NCI-H82 (cell line): ENCODE measurements at regions not wholly inside any gene's neighbourhood (a gene's known extent, or its start where the extent isn't known, plus 50 kb on each side); places are given as distances from the start of the nearest gene placed in this dataset.
"Not testable (repeated sequence)": the region's sequence is repeated elsewhere in the genome, so short reads cannot be mapped to it uniquely, and the experiment has no call there.

Source experiments
- DNase-seq: peaks from one replicate; lab custom pipeline; 2025; lab: John Stamatoyannopoulos, UW

GRCh38 chr10:59037506-59037905 lies 138.9 kb upstream of the PHYHIPL start:
- DNase-seq, result no peak

- DNase-seq, result not testable (repeated sequence)
Observed at GRCh38 chr10:59043358-59043757, 133.1 kb upstream of the PHYHIPL start.

GRCh38 chr10:59047180-59047579 lies 129.3 kb upstream of the PHYHIPL start:
- DNase-seq, result peak; percentile 0

- DNase-seq, result no peak
Observed at GRCh38 chr10:59047957-59048618, 128.4 kb upstream of the PHYHIPL start.

- not testable (repeated sequence) for DNase-seq
Observed at GRCh38 chr10:59053502-59053901, 122.9 kb upstream of the PHYHIPL start.

GRCh38 chr10:59055045-59055444 lies 121.4 kb upstream of the PHYHIPL start:
- DNase-seq, result no peak

GRCh38 chr10:59057345-59057744 lies 119.1 kb upstream of the PHYHIPL start:
- no peak for DNase-seq

- DNase-seq, result no peak
Observed at GRCh38 chr10:59060852-59061251, 115.6 kb upstream of the PHYHIPL start.

- DNase-seq, result no peak
Observed at GRCh38 chr10:59063491-59063890, 113.0 kb upstream of the PHYHIPL start.

- DNase-seq, result no peak
Observed at GRCh38 chr10:59064080-59064692, 112.3 kb upstream of the PHYHIPL start.

- peak; percentile 21 for DNase-seq
Observed at GRCh38 chr10:59064759-59065539, 111.5 kb upstream of the PHYHIPL start.

GRCh38 chr10:59068581-59069191 lies 107.8 kb upstream of the PHYHIPL start:
- DNase-seq, result no peak

- DNase-seq, result no peak
Observed at GRCh38 chr10:59072038-59072437, 104.4 kb upstream of the PHYHIPL start.

GRCh38 chr10:59073456-59074053 lies 102.9 kb upstream of the PHYHIPL start:
- DNase-seq, result no peak

GRCh38 chr10:59075576-59075975 lies 100.9 kb upstream of the PHYHIPL start:
- no peak for DNase-seq

- DNase-seq, result no peak
Observed at GRCh38 chr10:59077855-59078254, 98.6 kb upstream of the PHYHIPL start.

GRCh38 chr10:59078978-59079377 lies 97.5 kb upstream of the PHYHIPL start:
- peak; percentile 63 for DNase-seq

- DNase-seq, result no peak
Observed at GRCh38 chr10:59079386-59080226, 96.8 kb upstream of the PHYHIPL start.

GRCh38 chr10:59082249-59082648 lies 94.2 kb upstream of the PHYHIPL start:
- DNase-seq, result no peak

- DNase-seq, result no peak
Observed at GRCh38 chr10:59085054-59085453, 91.4 kb upstream of the PHYHIPL start.
